NCI-H2196 (cell line): ENCODE measurements at regions not wholly inside any gene's neighbourhood (a gene's known extent, or its start where the extent isn't known, plus 50 kb on each side); places are given as distances from the start of the nearest gene placed in this dataset.
"Not testable (repeated sequence)": the region's sequence is repeated elsewhere in the genome, so short reads cannot be mapped to it uniquely, and the experiment has no call there.

Experiments used
- DNase-seq: peaks from one replicate; lab custom pipeline; 2025; ENCODE audit not compliant: unreplicated experiment; lab: John Stamatoyannopoulos, UW

- DNase-seq: not testable (repeated sequence)
These were observed 97.0 kb upstream of the FGF3 start for GRCh38 chr11:69916251-69916649.

- DNase-seq: no peak
These were observed 97.7 kb upstream of the FGF3 start for GRCh38 chr11:69916806-69917387.

DNA sequence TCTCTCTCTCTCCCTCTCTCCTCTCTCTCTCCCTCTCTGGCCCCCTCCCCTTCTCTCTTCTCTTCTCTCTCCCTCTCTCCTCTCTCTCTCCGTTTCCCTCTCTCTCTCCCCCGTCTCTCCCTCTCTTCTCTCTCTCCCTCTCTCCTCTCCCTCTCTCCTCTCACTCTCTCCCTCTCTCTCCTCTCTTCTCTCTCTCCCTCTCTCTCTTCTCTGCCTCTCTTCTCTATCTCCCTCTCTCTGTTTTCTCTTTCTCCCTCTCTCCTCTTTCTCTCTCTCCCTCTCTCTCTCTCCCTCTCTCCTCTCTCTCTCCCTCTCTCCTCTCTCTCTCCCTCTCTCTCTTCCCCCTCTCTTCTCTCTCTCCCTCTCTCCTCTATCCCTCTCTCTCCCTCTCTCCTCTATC, 98.3 kb upstream of the FGF3 start:
- no peak for DNase-seq

DNA sequence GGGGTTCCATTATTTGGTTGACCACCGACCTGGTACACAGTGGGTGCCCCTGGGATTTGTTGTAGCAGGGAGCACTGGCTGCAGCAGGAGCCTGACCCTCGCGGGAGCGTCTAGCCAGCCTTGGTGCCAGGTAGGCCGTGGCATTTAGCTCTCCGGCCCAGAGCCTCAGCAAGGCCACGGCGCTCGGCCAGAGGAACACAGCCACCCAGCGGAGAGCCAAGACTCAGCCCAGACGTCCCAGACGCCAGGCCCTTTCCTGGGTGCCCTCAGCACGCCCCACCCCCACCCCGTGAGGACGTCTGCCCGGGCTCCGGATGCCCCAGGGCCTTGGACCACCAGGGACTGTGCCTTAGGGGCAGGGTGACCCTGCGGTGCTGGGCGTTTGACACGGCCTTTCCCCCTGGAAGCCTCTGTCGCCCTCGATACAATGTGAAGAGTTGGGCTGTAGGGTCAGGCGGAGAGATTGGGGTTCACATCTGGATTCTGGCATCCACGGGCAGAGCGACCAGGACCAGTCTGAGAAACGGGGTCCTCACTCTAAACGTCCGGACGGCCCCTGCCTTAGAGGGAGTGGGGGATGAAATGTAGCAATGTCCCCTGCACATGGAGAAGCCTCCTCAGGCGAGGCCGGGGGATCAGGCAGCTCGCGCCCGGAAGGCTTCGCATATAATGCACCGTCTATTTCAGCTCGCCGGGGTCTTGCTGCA, 99.2 kb upstream of the FGF3 start:
- DNase-seq: no peak

DNA sequence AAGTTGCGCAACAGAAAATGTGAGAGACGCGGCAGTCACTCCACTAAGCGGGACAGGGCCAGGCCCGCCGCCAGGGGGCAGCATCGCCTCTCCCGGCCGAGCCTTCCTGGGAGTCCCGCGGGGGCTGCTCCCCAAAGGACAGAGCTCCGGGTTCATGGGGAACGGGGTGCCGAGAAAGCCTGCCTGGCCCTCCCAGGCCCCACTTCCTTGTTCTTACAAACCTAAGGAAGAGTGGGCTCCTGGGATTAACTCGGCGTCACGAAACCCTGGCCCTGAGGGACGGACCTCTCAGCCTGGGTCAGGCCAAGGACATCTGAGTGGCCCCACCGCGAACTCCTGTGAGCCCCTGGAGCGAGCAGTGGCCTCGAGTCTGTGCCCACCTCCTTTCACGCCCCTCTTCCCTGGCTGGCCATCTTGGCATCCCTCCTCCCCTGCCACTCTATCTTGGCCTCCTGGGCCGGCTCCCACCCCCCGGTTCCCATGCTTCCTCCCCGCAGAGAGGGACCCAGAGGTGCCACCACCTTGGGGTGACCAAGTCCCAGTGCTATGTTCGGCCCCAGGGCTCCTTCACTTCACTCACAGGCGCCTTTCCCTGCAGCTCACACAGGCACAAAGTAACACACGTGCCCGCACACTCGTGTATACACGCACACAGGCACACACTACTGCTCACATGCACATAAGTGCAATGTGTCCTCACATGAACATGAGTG, 99.9 kb upstream of the FGF3 start:
- DNase-seq: peak; percentile 54

DNA sequence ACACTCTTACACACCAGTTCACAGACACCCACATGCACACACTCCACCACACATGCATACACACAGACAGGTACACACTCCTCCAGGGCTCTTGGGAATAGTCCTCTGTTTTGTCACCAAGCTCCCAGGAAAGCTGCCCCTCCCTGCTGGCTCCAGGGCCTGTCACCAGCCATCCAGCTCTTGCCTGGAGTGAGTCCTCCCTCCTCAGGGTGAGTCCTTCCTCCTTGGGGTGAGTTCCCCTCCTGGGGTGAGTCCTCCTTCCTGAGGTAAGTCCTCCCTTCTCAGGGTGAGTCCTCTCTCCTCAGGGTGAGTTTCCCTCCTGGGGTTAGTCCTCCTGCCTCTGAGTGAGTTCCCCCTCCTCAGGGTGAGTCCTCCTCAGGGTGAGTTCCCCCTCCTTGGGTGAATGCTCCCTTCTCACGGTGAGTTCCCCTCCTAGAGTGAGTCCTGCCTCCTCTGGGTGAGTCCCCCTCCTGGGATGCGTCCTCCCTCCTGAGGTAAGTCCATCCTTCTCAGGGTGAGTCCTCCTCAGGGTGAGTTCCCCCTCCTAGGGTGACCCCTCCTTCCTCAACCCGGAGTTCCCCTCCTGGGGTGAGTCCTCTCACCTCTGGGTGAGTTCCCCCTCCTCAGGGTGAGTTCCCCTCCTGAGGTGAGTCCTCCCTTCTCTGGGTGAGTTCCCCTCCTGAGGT, 100.6 kb upstream of the FGF3 start:
- no peak for DNase-seq

- DNase-seq: no peak
These were observed 101.3 kb upstream of the FGF3 start for GRCh38 chr11:69920345-69921127.

DNA sequence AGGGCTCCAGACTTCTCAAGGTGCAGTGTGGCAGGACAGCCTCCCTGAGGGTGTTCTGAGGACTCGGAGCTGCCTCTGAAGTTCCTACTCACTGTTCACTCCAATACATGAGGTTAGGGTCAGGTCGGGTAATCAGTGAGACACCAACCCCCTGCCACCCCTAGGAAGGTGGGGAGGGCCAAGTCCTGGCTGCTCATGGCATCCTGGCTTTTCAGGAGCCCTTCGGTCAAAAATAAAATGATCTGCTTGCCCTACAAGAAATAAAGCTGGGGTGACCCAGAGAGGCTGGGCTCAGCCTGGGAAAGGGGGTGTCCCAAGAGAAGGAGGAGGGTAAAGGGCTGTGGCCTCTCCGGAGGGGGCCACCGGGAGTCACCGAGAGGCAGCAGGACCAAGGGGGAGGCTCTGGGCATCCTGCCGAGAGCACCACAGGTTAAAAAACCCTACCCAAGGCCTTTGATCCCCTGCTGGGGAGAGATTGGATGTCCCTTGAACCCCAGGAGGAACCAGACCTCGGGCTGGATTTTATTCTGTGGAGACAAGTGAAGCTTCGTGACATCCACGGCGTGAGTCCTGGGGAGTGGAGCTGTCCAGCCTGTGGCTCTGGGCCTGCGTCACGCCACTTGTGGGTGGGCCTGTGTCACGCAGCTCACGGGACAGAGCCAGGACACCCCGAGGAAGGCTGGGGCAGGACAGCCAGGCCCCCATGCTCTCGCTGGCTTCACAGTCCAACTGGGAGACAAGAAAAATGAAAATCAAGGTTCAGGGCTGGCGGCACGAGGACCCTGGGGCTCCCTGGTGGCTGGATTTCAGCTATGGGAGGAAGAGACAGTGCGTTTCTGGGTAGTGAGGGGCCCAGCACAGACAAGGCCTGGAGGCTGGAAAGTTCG, 102.2 kb upstream of the FGF3 start:
- DNase-seq: no peak

DNA sequence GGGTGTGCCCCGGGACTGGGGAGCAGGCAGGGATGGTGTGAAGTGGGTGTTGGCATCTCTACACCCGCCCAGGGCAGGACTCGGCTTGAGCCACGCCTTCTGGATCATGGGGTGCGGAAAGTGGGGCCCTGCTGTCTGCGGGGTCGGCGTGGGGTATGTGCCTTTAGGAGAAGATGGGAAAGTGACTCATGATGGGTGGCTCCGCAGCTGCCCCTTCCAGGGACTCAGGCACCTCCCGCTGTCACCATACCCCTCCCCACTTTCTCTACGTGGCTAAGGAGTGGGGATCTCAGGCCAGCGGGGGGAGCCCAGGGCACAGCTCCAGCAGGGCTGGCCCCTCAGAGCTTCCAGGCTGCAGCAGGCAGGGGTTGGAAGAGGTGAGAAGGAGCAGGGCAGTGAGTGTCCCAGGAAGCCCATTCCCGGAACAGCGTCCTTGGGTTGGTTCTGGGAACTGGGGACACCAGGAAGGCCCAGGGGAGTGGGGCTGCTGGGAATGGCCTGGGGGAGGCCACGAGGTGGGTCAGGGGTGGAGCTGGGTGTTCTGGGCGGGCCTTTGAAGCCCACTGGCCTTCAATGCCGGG, 102.9 kb upstream of the FGF3 start:
- no peak for DNase-seq

- DNase-seq: no peak
These were observed 103.4 kb upstream of the FGF3 start for GRCh38 chr11:69922596-69923111.

DNA sequence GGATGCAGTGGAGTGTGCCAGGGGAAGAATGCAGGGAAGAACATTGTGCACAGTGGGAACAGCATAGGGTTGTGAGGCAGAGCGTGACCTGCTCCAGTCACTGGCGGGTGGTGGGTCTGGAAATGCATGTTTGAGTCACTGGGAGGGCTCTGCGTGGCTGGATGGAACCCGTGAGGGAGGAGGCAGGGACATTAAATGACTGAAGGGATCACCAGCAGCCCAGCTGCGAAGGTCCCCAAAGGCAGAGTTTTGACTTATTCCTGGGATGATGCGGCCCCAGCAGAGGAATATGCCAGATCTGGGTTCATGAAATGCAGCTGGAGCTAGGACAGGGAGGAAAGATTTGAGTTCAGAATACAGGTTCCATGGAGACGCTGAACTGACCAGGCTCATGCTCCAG, 104.0 kb upstream of the FGF3 start:
- DNase-seq: no peak

GRCh38 chr11:69923641-69924307, 104.6 kb upstream of the FGF3 start:
- DNase-seq: no peak

- no peak for DNase-seq
These were observed 105.3 kb upstream of the FGF3 start for GRCh38 chr11:69924308-69925161.

GRCh38 chr11:69925366-69926196, 106.4 kb upstream of the FGF3 start:
- no peak for DNase-seq

GRCh38 chr11:69926376-69927050, 107.3 kb upstream of the FGF3 start:
- no peak for DNase-seq

GRCh38 chr11:69928121-69928520, 108.9 kb upstream of the FGF3 start:
- no peak for DNase-seq

- no peak for DNase-seq
These were observed 109.8 kb upstream of the FGF3 start for GRCh38 chr11:69928975-69929374.
